GM19372 (cell line): ENCODE measurements at regions not wholly inside any gene's neighbourhood (a gene's known extent, or its start where the extent isn't known, plus 50 kb on each side); places are given as distances from the start of the nearest gene placed in this dataset.

ENCODE experiments used
- ATAC-seq: cut with Tn5 transposase; IDR thresholded peaks from one replicate; pipeline ENCODE4 v1.9.1; 2021; ENCODE audit warnings: mild to moderate bottlenecking, low read depth, moderate library complexity; ENCODE audit not compliant: unreplicated experiment

- no peak for ATAC-seq
These were observed 627.6 kb upstream of the PKDCC start for GRCh38 chr2:41420219-41420618.

DNA sequence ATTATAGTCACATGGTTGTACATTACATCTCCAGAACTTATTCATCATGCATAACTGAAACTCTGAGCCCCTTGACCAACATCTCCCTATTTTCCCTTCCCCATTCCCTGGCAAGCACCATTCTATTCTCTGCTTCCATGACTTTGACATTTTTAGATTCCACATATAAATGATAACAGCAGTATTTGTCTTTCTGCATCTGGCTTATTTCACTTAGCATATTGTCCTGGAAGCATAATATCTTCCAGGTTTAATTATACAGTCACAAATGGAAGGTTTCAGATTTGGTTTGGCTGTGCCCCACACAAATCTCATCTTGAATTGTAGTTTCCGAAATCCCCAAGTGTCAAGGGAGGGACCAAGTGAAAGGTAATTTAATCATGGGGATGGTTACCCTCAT lies 626.9 kb upstream of the PKDCC start:
- no peak for ATAC-seq

- no peak for ATAC-seq
These were observed 616.1 kb upstream of the PKDCC start for GRCh38 chr2:41431756-41432155.

GRCh38 chr2:41432459-41432858 lies 615.4 kb upstream of the PKDCC start:
- no peak for ATAC-seq

DNA sequence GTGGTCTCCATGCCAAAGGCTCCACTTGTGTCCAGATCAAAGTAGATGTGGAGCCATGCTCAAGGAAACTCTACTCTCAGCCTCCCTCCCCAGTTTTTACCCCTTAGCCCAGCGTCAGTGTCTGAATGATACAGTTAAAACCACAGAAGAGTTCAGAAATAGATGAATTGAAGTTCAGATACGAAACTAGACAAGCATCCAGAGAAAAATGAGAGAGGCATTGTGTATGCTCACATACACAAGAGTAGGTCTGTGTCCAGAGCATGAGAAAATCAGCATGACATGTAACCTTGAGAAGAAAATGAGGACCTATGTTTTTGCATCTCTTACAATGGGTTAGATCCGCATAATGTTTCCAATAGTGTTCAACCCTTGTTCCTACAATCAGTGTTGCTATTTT lies 612.8 kb upstream of the PKDCC start:
- ATAC-seq, result no peak

DNA sequence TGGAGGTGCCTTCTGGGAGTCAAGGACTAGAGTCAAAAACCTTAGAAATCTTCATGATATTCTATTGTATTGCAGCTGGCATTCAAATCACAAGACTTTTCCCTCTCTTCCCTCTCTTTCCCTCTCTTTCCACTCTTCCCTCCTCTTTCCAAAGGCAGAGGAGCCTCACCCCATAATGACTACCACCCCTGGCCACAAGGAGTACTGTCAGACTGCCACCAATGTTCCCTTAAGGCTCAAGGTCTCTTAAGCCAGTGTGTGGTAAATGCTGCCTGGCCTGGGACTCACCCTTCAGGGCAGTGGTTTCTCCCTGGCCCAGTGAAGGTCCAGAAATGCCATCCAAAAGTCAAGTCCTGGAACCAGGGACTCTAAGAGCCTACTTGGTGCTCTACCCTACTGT lies 605.9 kb upstream of the PKDCC start:
- ATAC-seq, result no peak

GRCh38 chr2:41445865-41446264 lies 602.0 kb upstream of the PKDCC start:
- ATAC-seq, result no peak

DNA sequence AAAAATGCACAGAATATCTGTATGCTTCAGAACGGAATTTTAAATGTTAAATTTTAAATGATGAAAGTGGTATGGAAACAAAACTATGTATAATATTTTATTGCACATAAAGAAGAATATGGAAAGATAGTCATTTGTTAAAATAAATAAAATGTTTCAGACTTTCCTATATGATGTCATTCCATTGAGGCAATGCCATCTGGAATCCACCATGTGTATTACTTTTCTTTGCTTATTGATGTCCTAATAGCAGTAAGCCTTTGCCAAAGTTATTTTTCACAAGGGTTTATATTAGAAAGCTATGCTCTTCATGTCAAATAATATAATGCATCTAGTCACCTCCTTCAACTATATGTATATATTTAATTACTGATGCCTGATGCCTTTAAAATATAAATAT lies 601.6 kb upstream of the PKDCC start:
- no peak for ATAC-seq

GRCh38 chr2:41448221-41448620 lies 599.6 kb upstream of the PKDCC start:
- no peak for ATAC-seq

- no peak for ATAC-seq
These were observed 590.8 kb upstream of the PKDCC start for GRCh38 chr2:41457026-41457425.

- no peak for ATAC-seq
These were observed 587.2 kb upstream of the PKDCC start for GRCh38 chr2:41460661-41461060.

- no peak for ATAC-seq
These were observed 583.4 kb upstream of the PKDCC start for GRCh38 chr2:41464395-41464794.

DNA sequence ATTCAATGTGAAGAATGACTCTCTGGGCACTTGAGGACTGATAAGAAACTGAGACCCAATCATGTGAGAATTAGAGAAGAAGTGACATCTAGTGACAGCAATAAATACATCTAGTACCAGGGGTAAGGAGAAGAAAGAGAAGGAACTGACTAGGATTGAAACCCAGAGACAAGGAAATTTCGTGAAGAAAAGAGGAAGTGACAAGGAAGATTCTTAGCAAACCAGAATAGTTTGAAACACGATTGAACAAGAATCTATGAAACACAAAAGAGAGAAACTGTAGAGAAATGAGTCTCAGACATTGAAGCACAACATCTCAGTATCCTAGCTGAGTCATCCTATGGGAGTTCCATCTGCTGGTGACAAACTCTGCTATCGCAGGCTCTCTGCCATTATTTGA lies 571.9 kb upstream of the PKDCC start:
- no peak for ATAC-seq

DNA sequence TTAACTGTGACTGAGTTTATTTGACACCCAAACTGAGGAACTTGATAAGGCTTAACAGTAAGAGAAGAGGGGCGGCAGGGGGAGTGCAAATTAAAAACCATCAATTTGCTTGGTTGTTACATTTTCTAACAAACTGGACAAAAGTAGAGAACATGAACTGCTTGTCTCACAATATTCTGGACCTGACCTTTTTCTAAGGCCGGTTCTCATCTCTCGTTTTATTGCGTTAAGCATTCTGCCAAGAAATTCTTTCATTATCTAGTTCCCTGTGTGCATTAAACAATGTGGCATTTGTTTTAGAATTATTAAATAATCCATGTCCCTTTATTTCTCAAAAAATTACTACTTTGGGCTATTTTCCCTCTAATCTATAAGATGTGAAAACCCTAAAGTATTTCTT lies 565.2 kb upstream of the PKDCC start:
- ATAC-seq, result no peak

GRCh38 chr2:41483226-41483625 lies 564.6 kb upstream of the PKDCC start:
- no peak for ATAC-seq

- no peak for ATAC-seq
These were observed 563.6 kb upstream of the PKDCC start for GRCh38 chr2:41483982-41484857.

DNA sequence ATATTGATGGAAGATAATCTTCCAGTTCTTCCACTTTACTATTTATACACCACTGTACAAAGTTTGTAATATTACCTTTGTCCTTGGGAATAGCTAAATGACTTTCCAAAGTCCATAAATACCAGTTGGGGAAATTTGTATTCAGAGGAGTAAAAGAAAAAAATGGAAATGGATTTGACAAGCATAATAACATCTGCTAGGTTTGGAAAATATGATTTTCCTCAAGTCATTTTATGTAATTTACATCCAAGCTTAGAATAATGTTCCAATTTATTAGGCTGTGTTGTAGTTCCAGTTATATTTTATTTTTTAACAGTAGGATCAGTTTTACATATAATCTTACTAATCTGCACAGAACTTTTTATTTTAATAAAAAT lies 563.0 kb upstream of the PKDCC start:
- ATAC-seq, result no peak

- ATAC-seq, result no peak
These were observed 560.9 kb upstream of the PKDCC start for GRCh38 chr2:41486948-41487347.

- no peak for ATAC-seq
These were observed 558.9 kb upstream of the PKDCC start for GRCh38 chr2:41488888-41489287.

DNA sequence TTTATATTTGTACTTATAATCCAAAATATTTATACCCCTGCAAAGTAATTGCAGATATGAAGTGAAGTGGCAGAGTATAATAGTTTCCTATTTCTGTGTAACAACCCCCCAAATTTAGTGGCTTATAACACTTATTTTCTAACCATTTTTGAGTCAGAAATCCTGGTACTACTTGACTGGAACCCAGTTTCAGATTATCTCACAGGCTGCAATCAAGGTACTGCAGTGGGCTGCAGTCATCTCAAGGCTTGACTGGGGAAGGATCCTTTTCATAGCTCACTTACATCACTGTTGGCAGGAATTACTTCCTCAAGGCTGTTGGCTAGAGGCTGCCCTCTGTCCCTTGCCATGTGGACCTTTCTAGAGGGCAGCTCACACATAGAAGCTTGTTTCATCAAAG lies 558.2 kb upstream of the PKDCC start:
- ATAC-seq, result no peak

DNA sequence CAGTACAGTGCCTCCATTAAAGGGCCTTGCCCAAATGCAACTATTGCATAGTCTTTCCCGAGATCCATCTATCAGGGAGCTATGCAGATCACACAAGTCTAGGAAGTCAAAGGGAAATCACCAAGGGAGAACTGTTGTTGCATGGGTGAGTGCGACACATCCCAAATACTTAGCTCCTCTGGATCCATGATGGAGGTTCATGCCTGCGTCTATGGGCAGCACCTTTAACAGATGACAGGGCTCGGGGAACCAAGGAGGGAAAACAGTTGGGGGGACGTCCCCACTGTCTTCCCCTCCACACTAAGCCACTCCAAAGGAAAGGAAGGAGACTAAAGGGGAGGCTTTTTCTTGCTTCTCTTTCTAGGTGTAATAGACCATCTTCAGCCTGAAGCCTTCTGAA lies 552.8 kb upstream of the PKDCC start:
- no peak for ATAC-seq

- ATAC-seq, result no peak
These were observed 550.9 kb upstream of the PKDCC start for GRCh38 chr2:41496908-41497307.

DNA sequence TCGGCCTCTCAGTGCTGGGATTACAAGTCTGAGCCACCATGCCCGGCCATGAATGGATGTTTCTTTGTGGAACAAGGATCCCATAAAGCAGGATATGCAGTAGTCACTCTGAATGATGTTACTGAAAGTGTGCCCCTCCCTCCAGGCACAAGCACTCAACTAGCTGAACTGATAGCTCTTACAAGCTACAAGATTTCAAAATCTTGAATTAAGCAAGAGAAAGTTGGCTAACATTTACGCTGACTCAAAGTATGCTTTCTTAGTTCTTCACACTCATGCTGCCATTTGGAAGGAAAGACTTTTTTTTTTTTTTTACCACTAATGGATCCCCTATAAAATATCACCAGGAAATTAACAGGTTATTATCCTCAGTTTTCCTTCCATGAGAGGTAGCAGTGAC lies 549.0 kb upstream of the PKDCC start:
- no peak for ATAC-seq
